Endothelial cell of umbilical vein (primary cell): ENCODE measurements at regions not wholly inside any gene's neighbourhood (a gene's known extent, or its start where the extent isn't known, plus 50 kb on each side); places are given as distances from the start of the nearest gene placed in this dataset.

ENCODE experiments used
- CTCF ChIP-seq, 2 donors: IDR thresholded peaks; 1 replicate in 1 of 2; 2 replicates in 1 of 2; pipeline ENCODE4 v1.5.1; 2011; ENCODE audit warnings: low read length in 2 of 2, mild to moderate bottlenecking in 2 of 2, moderate library complexity in 2 of 2, control low read depth in 1 of 2, inconsistent platforms in 1 of 2, low read depth in 1 of 2; ENCODE audit not compliant: insufficient read depth in 1 of 2; ENCODE audit errors: extremely low read depth in 1 of 2
- POLR2A ChIP-seq: IDR thresholded peaks from 2 replicates; pipeline ENCODE4 v1.6.1; 2012; ENCODE audit warnings: low read depth, mild to moderate bottlenecking, control low read depth, low read length
- POLR2AphosphoS5 ChIP-seq: IDR thresholded peaks from 2 replicates; pipeline ENCODE4 v1.6.1; 2012; ENCODE audit warnings: low read depth, mild to moderate bottlenecking, control low read depth, low read length, moderate library complexity; ENCODE audit not compliant: insufficient read depth

GRCh38 chr5:110854200-110854599 lies 115.4 kb downstream of the SLC25A46 start:
- TF ChIP-seq CTCF (IDR thresholded peaks at IDR 0.05; ENCODE audit: extremely low read depth in 1 of 2, insufficient read depth in 1 of 2, low read depth in 1 of 2, low read length in 2 of 2), result no peak
- no peak for TF ChIP-seq POLR2A
- TF ChIP-seq POLR2AphosphoS5, result no peak
